BLaER1 treated with 17β-estradiol and CSF1 and Interleukin-3, amounts not matched to agents 10 nM and 100 nM (cell line): ENCODE measurements at regions not wholly inside any gene's neighbourhood (a gene's known extent, or its start where the extent isn't known, plus 50 kb on each side); places are given as distances from the start of the nearest gene placed in this dataset.
A peak's percentile ranks its signal among the peaks of the same experiment; 100 is the strongest.

Experiments used
- H3K27ac ChIP-seq, 11 experiments: shearing (Covaris generic); formaldehyde crosslinking; 2 replicates each; pipeline ENCODE4 v1.8.1; 2022
- H3K27me3 ChIP-seq, 11 experiments: shearing (Covaris generic); formaldehyde crosslinking; 2 replicates each; pipeline ENCODE4 v1.8.1; 2022
- H3K36me3 ChIP-seq, 11 experiments: shearing (Covaris generic); formaldehyde crosslinking; 2 replicates each; pipeline ENCODE4 v1.8.1; 2022
- H3K4me1 ChIP-seq, 10 experiments: shearing (Covaris generic); formaldehyde crosslinking; 2 replicates each; pipeline ENCODE4 v1.8.1; 2022
- H3K4me2 ChIP-seq, 11 experiments: shearing (Covaris generic); formaldehyde crosslinking; 2 replicates each; pipeline ENCODE4 v1.8.1; 2022
- H3K4me3 ChIP-seq, 10 experiments: shearing (Covaris generic); formaldehyde crosslinking; 2 replicates each; pipeline ENCODE4 v1.8.1; 2022
- H3K9ac ChIP-seq, 11 experiments: shearing (Covaris generic); formaldehyde crosslinking; 2 replicates each; pipeline ENCODE4 v1.8.1; 2022
- H3K9me3 ChIP-seq, 11 experiments: shearing (Covaris generic); formaldehyde crosslinking; replicated peaks in 1 of 11; 2 replicates each; pipeline ENCODE4 v1.8.1; 2022
- H4K20me1 ChIP-seq, 11 experiments: shearing (Covaris generic); formaldehyde crosslinking; 2 replicates each; pipeline ENCODE4 v1.8.1; 2022
- Cebpa-rat ChIP-seq, 11 experiments: shearing (Covaris generic); IDR thresholded peaks; 2 replicates each; pipeline ENCODE4 v1.8.1; 2022

- Histone ChIP-seq H3K4me1 (no peaks in the 10 kb centered on the region), H3K4me2 (no peak overlapping the region), H4K20me1 (no peaks in the 10 kb centered on the region), H3K9ac (no peak overlapping the region), H3K9me3 (no peaks in the 10 kb centered on the region), H3K27me3 (no peaks in the 10 kb centered on the region), H3K27ac (no peak overlapping the region), H3K36me3 (no peaks in the 10 kb centered on the region), H3K4me3 (no peak overlapping the region)
- TF ChIP-seq Cebpa-rat (IDR thresholded peaks at IDR 0.05) = no peak
These were observed 911.8 kb downstream of the CENPC start for GRCh38 chr4:66633477-66633876.

- Histone ChIP-seq H3K4me1 (no peaks in the 10 kb centered on the region), H3K27ac (no peak overlapping the region), H3K27me3 (no peaks in the 10 kb centered on the region), H3K36me3 (no peaks in the 10 kb centered on the region), H3K4me2 (no peak overlapping the region), H3K9ac (no peak overlapping the region), H3K9me3 (peaks cover 0 to 11% (median 0%) of the 10 kb centered on the region in 11 experiments; a peak in 2 of 22 replicates), H3K4me3 (no peak overlapping the region), H4K20me1 (no peaks in the 10 kb centered on the region)
- TF ChIP-seq Cebpa-rat (IDR thresholded peaks at IDR 0.05) = no peak
These were observed 915.4 kb downstream of the CENPC start for GRCh38 chr4:66629927-66630326.

DNA sequence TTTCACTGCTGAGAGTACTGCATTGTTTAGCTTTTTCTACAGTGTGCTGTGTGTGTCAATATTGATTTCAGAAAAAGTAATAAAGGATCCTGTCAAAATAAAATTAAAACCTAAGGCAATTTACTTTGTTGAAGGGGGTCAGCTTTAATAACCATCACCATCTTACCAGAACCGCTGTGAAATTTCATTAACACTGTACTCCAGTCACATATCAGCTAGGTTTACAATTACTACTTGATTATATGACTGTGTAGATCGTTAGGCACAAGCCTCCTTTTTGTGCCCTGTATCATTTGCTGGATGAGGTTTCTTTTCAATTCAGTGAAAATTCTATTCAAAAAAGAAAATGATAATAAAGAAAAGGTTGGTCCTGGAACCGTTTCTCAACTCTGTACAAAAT is 917.2 kb downstream of the CENPC start:
- Histone ChIP-seq H3K36me3 (no peaks in the 10 kb centered on the region), H4K20me1 (no peaks in the 10 kb centered on the region), H3K4me3 (no peak overlapping the region), H3K27ac (no peak overlapping the region), H3K27me3 (no peaks in the 10 kb centered on the region), H3K4me1 (no peaks in the 10 kb centered on the region), H3K9me3 (peaks cover 0 to 11% (median 0%) of the 10 kb centered on the region in 11 experiments; a peak in 2 of 22 replicates), H3K4me2 (no peak overlapping the region), H3K9ac (no peak overlapping the region)
- TF ChIP-seq Cebpa-rat (IDR thresholded peaks at IDR 0.05) = no peak

DNA sequence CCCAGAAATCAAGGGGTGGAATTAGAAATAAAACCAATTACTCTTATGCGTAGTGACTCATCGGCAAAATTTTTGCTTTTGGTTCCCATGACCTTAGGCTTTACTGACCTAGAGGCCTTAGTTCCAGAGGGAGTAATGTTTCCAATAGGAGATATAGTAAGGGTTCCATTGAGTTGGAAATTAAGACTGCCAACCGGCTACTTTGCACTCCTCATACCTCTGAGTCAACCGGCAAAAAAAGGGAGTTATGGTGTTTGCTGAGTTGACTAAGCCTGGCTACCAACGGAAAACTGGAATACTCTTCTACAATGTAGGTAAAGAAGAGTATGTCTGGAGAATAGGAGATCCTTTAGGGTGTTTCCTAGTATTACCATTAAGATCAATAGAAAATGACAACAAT is 919.8 kb downstream of the CENPC start:
- Histone ChIP-seq H3K4me3 (no peak overlapping the region), H3K4me2 (no peak overlapping the region), H3K9me3 (peaks cover 0 to 11% (median 0%) of the 10 kb centered on the region in 11 experiments; a peak in 2 of 22 replicates), H4K20me1 (no peaks in the 10 kb centered on the region), H3K27ac (no peak overlapping the region), H3K36me3 (no peaks in the 10 kb centered on the region), H3K9ac (no peak overlapping the region), H3K27me3 (no peaks in the 10 kb centered on the region), H3K4me1 (no peaks in the 10 kb centered on the region)
- TF ChIP-seq Cebpa-rat (IDR thresholded peaks at IDR 0.05) = no peak

- H3K4me3 ChIP-seq = no peak overlapping the region
- H4K20me1 ChIP-seq = no peaks in the 10 kb centered on the region
- no peak overlapping the region for H3K4me2 ChIP-seq
- no peak for TF ChIP-seq Cebpa-rat (IDR thresholded peaks at IDR 0.05)
- no peak overlapping the region for H3K9ac ChIP-seq
- H3K27ac ChIP-seq = no peak overlapping the region
- peaks cover 8 to 18% (median 17%) of the 10 kb centered on the region in 10 experiments for H3K4me1 ChIP-seq
- no peaks in the 10 kb centered on the region for H3K36me3 ChIP-seq
- no peaks in the 10 kb centered on the region for H3K27me3 ChIP-seq
- peaks cover 23 to 43% (median 32%) of the 10 kb centered on the region in 11 experiments for H3K9me3 ChIP-seq
These were observed 931.7 kb downstream of the CENPC start for GRCh38 chr4:66613591-66613990.

DNA sequence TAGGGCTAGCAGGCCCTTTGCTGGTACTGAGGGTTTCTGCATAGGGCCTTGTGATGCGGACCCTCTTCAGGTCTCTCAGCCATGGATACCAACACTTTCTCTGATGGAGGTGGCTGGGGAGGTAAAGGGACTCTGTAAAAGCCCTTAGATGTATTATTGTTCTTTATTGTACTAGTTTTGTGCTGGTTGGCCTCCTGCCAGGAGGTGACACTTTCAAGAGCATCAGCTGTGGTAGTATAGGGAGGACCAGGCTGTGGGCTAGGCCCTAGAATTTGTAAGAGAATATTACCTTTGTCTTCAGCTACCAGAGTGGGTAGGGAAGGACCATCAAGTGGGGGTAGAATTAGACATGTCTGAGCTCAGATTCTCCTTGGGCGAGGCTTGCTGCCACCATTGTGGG is 936.3 kb downstream of the CENPC start:
- H3K4me2 ChIP-seq = peak overlapping the region; percentile 7 to 86 (median 73); a peak in 20 of 22 replicates
- H3K27ac ChIP-seq = peak overlapping the region in 3 of 11 experiments; percentile 11 to 30 (median 27); a peak in 1 of 22 replicates
- no peak overlapping the region; a peak in 1 of 20 replicates for H3K4me3 ChIP-seq
- H3K9ac ChIP-seq = no peak overlapping the region
- H4K20me1 ChIP-seq = no peaks in the 10 kb centered on the region
- peaks cover 3 to 11% (median 8%) of the 10 kb centered on the region in 11 experiments; a peak in 13 of 22 replicates for H3K9me3 ChIP-seq
- H3K4me1 ChIP-seq = peaks cover 8 to 20% (median 18%) of the 10 kb centered on the region in 10 experiments
- no peaks in the 10 kb centered on the region for H3K36me3 ChIP-seq
- no peaks in the 10 kb centered on the region for H3K27me3 ChIP-seq
- no peak for TF ChIP-seq Cebpa-rat (IDR thresholded peaks at IDR 0.05)

DNA sequence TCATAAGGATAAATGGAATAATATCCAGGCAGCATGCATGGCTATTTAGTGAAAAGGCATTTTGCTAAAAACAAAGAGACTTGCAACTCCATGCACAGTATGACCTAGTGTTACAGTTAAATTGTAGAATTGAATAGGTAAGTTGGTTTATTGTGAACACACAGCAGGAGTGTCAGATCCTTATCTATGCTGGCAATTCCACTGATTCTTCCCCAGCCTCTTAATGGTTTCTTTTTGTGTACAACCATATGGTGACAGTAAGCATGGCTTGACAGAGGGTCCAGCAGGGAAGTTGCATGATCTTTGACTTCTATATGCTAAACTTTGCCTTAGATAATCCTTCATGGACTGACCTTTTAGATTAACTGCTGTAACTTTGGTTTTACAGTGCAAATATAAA is 936.6 kb upstream of the EPHA5 start:
- Histone ChIP-seq H3K27ac (no peak overlapping the region), H3K4me2 (no peak overlapping the region), H3K27me3 (no peaks in the 10 kb centered on the region), H3K4me3 (no peak overlapping the region), H4K20me1 (no peaks in the 10 kb centered on the region), H3K36me3 (no peaks in the 10 kb centered on the region), H3K9me3 (no peaks in the 10 kb centered on the region), H3K9ac (no peak overlapping the region), H3K4me1 (peaks cover 8 to 20% (median 18%) of the 10 kb centered on the region in 10 experiments)
- TF ChIP-seq Cebpa-rat (IDR thresholded peaks at IDR 0.05) = no peak

DNA sequence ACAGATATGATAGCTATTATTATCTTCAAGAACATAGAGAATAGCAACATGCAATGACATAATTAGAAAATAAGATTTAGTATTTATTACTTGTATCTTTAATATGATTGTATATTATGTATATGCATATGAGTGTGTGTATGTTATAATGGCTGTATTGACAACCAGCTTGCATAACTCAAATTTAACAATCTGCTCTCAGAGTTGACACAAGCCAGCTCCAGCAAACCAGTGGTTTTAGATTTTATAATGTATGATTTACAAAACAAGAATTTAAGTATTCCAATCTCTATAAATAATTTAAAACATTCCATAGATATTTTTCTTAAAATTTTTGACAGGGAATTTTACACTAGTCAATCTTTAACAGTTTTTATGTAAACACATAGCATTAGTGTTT is 935.9 kb upstream of the EPHA5 start:
- no peak overlapping the region for H3K4me3 ChIP-seq
- no peaks in the 10 kb centered on the region for H3K27me3 ChIP-seq
- no peak overlapping the region for H3K9ac ChIP-seq
- no peak overlapping the region for H3K4me2 ChIP-seq
- no peaks in the 10 kb centered on the region for H3K36me3 ChIP-seq
- no peak for TF ChIP-seq Cebpa-rat (IDR thresholded peaks at IDR 0.05)
- H3K4me1 ChIP-seq = peaks cover 8 to 20% (median 18%) of the 10 kb centered on the region in 10 experiments
- H4K20me1 ChIP-seq = no peaks in the 10 kb centered on the region
- H3K9me3 ChIP-seq = no peaks in the 10 kb centered on the region
- H3K27ac ChIP-seq = no peak overlapping the region

DNA sequence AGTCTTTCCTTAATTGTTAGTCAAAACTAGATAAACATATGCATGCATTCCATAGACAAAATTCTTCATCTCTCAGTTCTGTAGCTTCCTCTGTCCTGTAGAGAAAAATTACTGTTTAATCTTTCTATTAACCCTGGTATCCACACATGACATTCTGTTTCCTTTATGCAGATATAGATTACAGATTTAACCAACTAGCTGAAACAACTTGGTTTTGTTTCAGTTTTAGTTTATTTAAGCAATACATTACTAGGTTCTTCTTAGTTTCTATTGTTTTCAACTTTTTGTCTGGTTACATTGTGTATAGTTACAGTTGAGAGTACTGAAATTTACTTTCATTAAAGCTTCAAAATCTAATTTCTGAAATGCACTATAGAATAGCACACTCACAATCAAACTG is 933.9 kb upstream of the EPHA5 start:
- Histone ChIP-seq H3K27me3 (no peaks in the 10 kb centered on the region), H3K4me2 (no peak overlapping the region)

DNA sequence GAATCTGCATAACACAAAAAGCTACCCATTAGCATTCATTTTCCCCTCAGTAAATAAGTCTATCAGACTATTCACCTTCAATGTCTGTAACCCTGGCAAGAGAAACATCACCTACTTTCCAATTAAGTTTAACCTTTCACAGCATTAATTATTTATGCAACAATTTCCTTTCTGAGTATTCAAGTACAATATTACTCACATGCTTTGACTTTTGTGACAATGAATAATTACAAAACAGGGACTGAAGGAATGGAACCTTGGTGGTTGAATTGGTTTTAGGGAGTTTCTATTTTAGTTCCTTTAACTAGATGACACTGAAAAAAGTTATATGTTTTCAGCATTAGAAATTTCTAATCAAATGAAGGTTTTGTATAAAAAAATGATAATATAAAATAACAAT is 932.3 kb upstream of the EPHA5 start:
- Histone ChIP-seq H3K9ac (no peak overlapping the region), H3K4me3 (no peak overlapping the region), H3K27ac (no peak overlapping the region), H3K36me3 (no peaks in the 10 kb centered on the region), H4K20me1 (no peaks in the 10 kb centered on the region), H3K4me2 (no peak overlapping the region), H3K4me1 (no peaks in the 10 kb centered on the region), H3K27me3 (no peaks in the 10 kb centered on the region), H3K9me3 (no peaks in the 10 kb centered on the region)
- no peak for TF ChIP-seq Cebpa-rat (IDR thresholded peaks at IDR 0.05)

More for the DNA sequence above, 933.9 kb upstream of the EPHA5 start:
- Histone ChIP-seq H3K4me3 (no peak overlapping the region), H3K9ac (no peak overlapping the region), H3K27ac (no peak overlapping the region), H4K20me1 (no peaks in the 10 kb centered on the region), H3K9me3 (no peaks in the 10 kb centered on the region), H3K36me3 (no peaks in the 10 kb centered on the region), H3K4me1 (peaks cover under 1 to 9% (median 7%) of the 10 kb centered on the region in 10 experiments; a peak in 19 of 20 replicates)
- TF ChIP-seq Cebpa-rat (IDR thresholded peaks at IDR 0.05) = no peak
